Fibroblast of pulmonary artery (primary cell): ENCODE measurements at regions not wholly inside any gene's neighbourhood (a gene's known extent, or its start where the extent isn't known, plus 50 kb on each side); places are given as distances from the start of the nearest gene placed in this dataset.

Experiments used
- DNase-seq: peaks from one replicate; pipeline ENCODE4 v3.0.0-alpha.2; 2010; ENCODE audit warnings: low read depth
- H3K4me3 ChIP-seq: replicated peaks from 2 replicates; pipeline ENCODE4 v1.5.1; 2011; ENCODE audit warnings: low read depth, mild to moderate bottlenecking, control low read depth, low read length, moderate library complexity
- CTCF ChIP-seq: IDR thresholded peaks from 2 replicates; pipeline ENCODE4 v1.5.1; 2011; ENCODE audit warnings: mild to moderate bottlenecking, control low read depth, low read length, inconsistent platforms; ENCODE audit errors: missing control alignments

DNA sequence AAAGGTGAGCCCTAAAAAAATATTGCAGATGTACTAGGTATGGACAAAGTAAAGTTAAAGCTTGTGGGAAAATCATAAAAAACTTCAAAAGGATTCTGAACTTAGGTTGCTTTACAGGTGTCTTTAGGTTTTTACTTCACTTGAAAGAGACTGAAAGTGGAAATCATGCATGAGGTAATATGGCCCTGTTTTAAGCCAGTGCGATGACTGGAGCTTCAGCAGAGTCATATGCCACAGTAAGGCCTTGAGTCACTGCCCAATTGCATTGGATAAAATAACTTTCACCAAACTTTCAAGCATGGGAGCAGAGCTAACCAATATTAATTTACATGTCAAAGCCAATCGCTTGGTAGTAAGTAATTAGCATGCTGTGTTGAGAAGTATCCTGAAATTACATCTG, 63.9 kb upstream of the TMEM260 start:
- no peak for DNase-seq
- H3K4me3 ChIP-seq: no peak overlapping the region
- no peak for TF ChIP-seq CTCF

DNA sequence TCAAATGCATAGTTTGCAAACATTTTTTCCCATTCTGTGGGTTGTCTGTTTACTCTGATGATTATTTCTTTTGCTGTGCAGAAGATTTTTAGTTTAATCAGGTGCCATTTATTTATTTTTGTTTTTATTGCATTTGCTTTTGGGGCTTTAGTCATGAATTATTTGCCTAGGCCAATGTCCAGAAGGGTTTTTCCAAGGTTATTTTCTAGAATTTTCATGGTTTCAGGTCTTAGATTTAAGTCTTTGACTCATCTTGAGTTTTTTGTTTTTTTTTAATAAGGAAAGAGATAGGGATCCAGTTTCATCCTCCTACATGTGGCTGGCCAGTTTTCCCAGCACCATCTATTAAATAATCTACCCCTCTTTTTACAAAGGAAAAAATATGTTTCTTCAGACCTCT, 57.2 kb upstream of the TMEM260 start:
- TF ChIP-seq CTCF: no peak
- no peak overlapping the region for H3K4me3 ChIP-seq
- no peak for DNase-seq

- DNase-seq: no peak
Measured at GRCh38 chr14:56524971-56525677, 54.5 kb upstream of the TMEM260 start.

GRCh38 chr14:56528927-56529326, 50.7 kb upstream of the TMEM260 start:
- no peak overlapping the region for H3K4me3 ChIP-seq
- DNase-seq: no peak

More at GRCh38 chr14:56524971-56525677, 54.5 kb upstream of the TMEM260 start:
- H3K4me3 ChIP-seq: no peak overlapping the region
- TF ChIP-seq CTCF: no peak

More at GRCh38 chr14:56528927-56529326, 50.7 kb upstream of the TMEM260 start:
- no peak for TF ChIP-seq CTCF
